Keratinocyte (primary cell): ENCODE measurements at regions not wholly inside any gene's neighbourhood (a gene's known extent, or its start where the extent isn't known, plus 50 kb on each side); places are given as distances from the start of the nearest gene placed in this dataset.

Source experiments
- DNase-seq: peaks from one replicate; pipeline ENCODE4 v3.0.0-alpha.2; 2011; ENCODE audit warnings: low read depth, missing footprints, low spot score
- FAIRE-seq: peaks from 2 replicates; lab custom pipeline; 2011; peaks lifted over from hg19 to GRCh38; lab: Jason Lieb, UNC
- H2AFZ ChIP-seq: 2 replicates; pipeline ENCODE4 v1.6.0; 2012; ENCODE audit warnings: low read length, control low read depth, inconsistent platforms; ENCODE audit not compliant: control insufficient read depth
- H3K27ac ChIP-seq: 2 replicates; pipeline ENCODE4 v1.5.1; 2011; ENCODE audit warnings: low read length; ENCODE audit not compliant: control insufficient read depth, insufficient read depth
- H3K27me3 ChIP-seq: 3 replicates; pipeline ENCODE4 v1.6.0; 2011; ENCODE audit warnings: low read length; ENCODE audit not compliant: control insufficient read depth, insufficient read depth; ENCODE audit errors: extremely low read depth
- H3K36me3 ChIP-seq, 2 experiments: 2 replicates in 1 of 2; 3 replicates in 1 of 2; pipeline ENCODE4 v1.5.1; 2011; ENCODE audit warnings: low read length in 2 of 2, mild to moderate bottlenecking in 1 of 2; ENCODE audit not compliant: control insufficient read depth in 2 of 2, insufficient read depth in 2 of 2; ENCODE audit errors: extremely low read depth in 1 of 2
- H3K4me1 ChIP-seq: 3 replicates; pipeline ENCODE4 v1.5.1; 2011; ENCODE audit warnings: low read length; ENCODE audit not compliant: control insufficient read depth, insufficient read depth; ENCODE audit errors: extremely low read depth
- H3K4me2 ChIP-seq: 3 replicates; pipeline ENCODE4 v1.6.0; 2011; ENCODE audit warnings: low read depth, low read length; ENCODE audit not compliant: control insufficient read depth, insufficient read depth; ENCODE audit errors: extremely low read depth
- H3K4me3 ChIP-seq, 3 experiments: fragments of 200-600 bp in 1 of 3; sonication (generic) in 1 of 3; 2 replicates in 2 of 3; 3 replicates in 1 of 3; pipeline ENCODE4 v1.5.1; 2011 to 2016; ENCODE audit warnings: low read length in 3 of 3, mild to moderate bottlenecking in 3 of 3, control low read depth in 2 of 3, inconsistent platforms in 1 of 3, low read depth in 1 of 3, mixed read lengths in 1 of 3, mixed run types in 1 of 3, moderate library complexity in 1 of 3; ENCODE audit not compliant: control insufficient read depth in 2 of 3, insufficient read depth in 2 of 3; ENCODE audit errors: extremely low read depth in 1 of 3
- H3K79me2 ChIP-seq: 2 replicates; pipeline ENCODE4 v1.6.0; 2012; ENCODE audit warnings: low read length; ENCODE audit not compliant: control insufficient read depth, insufficient read depth
- H3K9ac ChIP-seq: 3 replicates; pipeline ENCODE4 v1.6.0; 2011; ENCODE audit warnings: low read length; ENCODE audit not compliant: control insufficient read depth, insufficient read depth; ENCODE audit errors: extremely low read depth
- H3K9me1 ChIP-seq: 3 replicates; pipeline ENCODE4 v1.6.0; 2011; ENCODE audit warnings: low read length; ENCODE audit not compliant: control insufficient read depth, insufficient read depth; ENCODE audit errors: extremely low read depth
- H3K9me3 ChIP-seq: 2 replicates; pipeline ENCODE4 v1.5.1; 2012; ENCODE audit warnings: low read depth, low read length; ENCODE audit not compliant: control insufficient read depth
- H4K20me1 ChIP-seq: 3 replicates; pipeline ENCODE4 v1.6.0; 2011; ENCODE audit warnings: low read length; ENCODE audit not compliant: control insufficient read depth, insufficient read depth; ENCODE audit errors: extremely low read depth
- CTCF ChIP-seq, 3 experiments: IDR thresholded peaks in 1 of 3; conservative IDR thresholded peaks in 1 of 3; optimal IDR thresholded peaks in 1 of 3; 2 replicates in 2 of 3; 3 replicates in 1 of 3; pipeline versions ENCODE3 to v1.5.1; 2011; ENCODE audit warnings: low read length in 3 of 3, mild to moderate bottlenecking in 3 of 3, moderate library complexity in 2 of 3, control low read depth in 1 of 3, inconsistent platforms in 1 of 3; ENCODE audit not compliant: insufficient read depth in 2 of 3; ENCODE audit errors: extremely low read depth in 1 of 3
- EZH2 ChIP-seq: IDR thresholded peaks from one replicate; pipeline ENCODE4 v1.6.1; 2012; ENCODE audit warnings: inconsistent platforms, mild to moderate bottlenecking, low read length, moderate library complexity
- dilution Hi-C: fragments of 300-500 bp; cut with MboI; formaldehyde crosslinking; loops from one replicate; pipeline ENCODE4 v1.7.0; 2020; ENCODE audit warnings: low sequenced_read_pairs; ENCODE audit not compliant: extremely low pct_ligation_motif_present

GRCh38 chr2:176675271-176675949, 406.2 kb downstream of the MTX2 start:
- H3K4me3 ChIP-seq: no peak overlapping the region
- no peak for TF ChIP-seq CTCF (optimal IDR thresholded peaks at IDR 0.05 in 1 of 3, IDR thresholded peaks at IDR 0.05 in 1 of 3, conservative IDR thresholded peaks at IDR 0.05 in 1 of 3; ENCODE audit: extremely low read depth in 1 of 3, insufficient read depth in 2 of 3, low read length in 3 of 3)
- TF ChIP-seq EZH2: no peak
- no peaks in the 10 kb centered on the region for H4K20me1 ChIP-seq
- H3K4me1 ChIP-seq: no peaks in the 10 kb centered on the region
- FAIRE-seq (no peak), DNase-seq (no peak)
- no peak overlapping the region for H2AFZ ChIP-seq
- dilution Hi-C loops: no loop called here
- H3K4me2 ChIP-seq: no peak overlapping the region
- H3K9ac ChIP-seq: no peak overlapping the region
- no peaks in the 10 kb centered on the region for H3K36me3 ChIP-seq
- H3K27ac ChIP-seq: no peak overlapping the region
- H3K9me3 ChIP-seq: no peaks in the 10 kb centered on the region
- no peaks in the 10 kb centered on the region for H3K79me2 ChIP-seq
- peaks cover 4% of the 10 kb centered on the region for H3K27me3 ChIP-seq
- H3K9me1 ChIP-seq: no peaks in the 10 kb centered on the region

- FAIRE-seq (no peak), DNase-seq (no peak)
- Histone ChIP-seq H3K4me2 (no peak overlapping the region), H3K79me2 (no peaks in the 10 kb centered on the region), H3K36me3 (no peaks in the 10 kb centered on the region), H3K9me1 (no peaks in the 10 kb centered on the region), H3K9me3 (no peaks in the 10 kb centered on the region), H3K9ac (no peak overlapping the region), H2AFZ (no peak overlapping the region), H3K4me3 (no peak overlapping the region), H3K4me1 (no peaks in the 10 kb centered on the region), H4K20me1 (no peaks in the 10 kb centered on the region), H3K27me3 (peaks cover 6% of the 10 kb centered on the region), H3K27ac (no peak overlapping the region)
- TF ChIP-seq CTCF (optimal IDR thresholded peaks at IDR 0.05 in 1 of 3, IDR thresholded peaks at IDR 0.05 in 1 of 3, conservative IDR thresholded peaks at IDR 0.05 in 1 of 3; ENCODE audit: extremely low read depth in 1 of 3, insufficient read depth in 2 of 3, low read length in 3 of 3) (no peak), EZH2 (no peak)
- dilution Hi-C loops: no loop called here
Observed at GRCh38 chr2:176677746-176678265, 408.6 kb downstream of the MTX2 start.
